ENCODE measurements at regions not wholly inside any gene's neighbourhood (a gene's known extent, or its start where the extent isn't known, plus 50 kb on each side); places are given as distances from the start of the nearest gene placed in this dataset.
A peak's percentile ranks its signal among the peaks of the same experiment; 100 is the strongest.

GRCh38 chr13:31044364-31045285 lies 112.2 kb downstream of the TEX26 start:
- Mint-ChIP-seq H3K27ac (ENCODE audit: unreplicated experiment) (peak overlapping the region; percentile 49), H3K9me3 (ENCODE audit: low read depth) (peaks cover 1% of the 10 kb centered on the region)

GRCh38 chr13:31043957-31044356 lies 111.5 kb downstream of the TEX26 start:
- no peak for DNase-seq (ENCODE audit: low spot score)
- no peak for TF ChIP-seq CTCF (IDR thresholded peaks at IDR 0.05)
- Mint-ChIP-seq H3K27me3 (ENCODE audit: low read depth) (no peaks in the 10 kb centered on the region), H3K27ac (ENCODE audit: unreplicated experiment) (no peak overlapping the region), H3K4me1 (ENCODE audit: low read depth) (peaks cover 19% of the 10 kb centered on the region), H3K4me3 (ENCODE audit: unreplicated experiment) (no peak overlapping the region), H3K9me3 (ENCODE audit: low read depth) (peaks cover 5% of the 10 kb centered on the region), H3K36me3 (ENCODE audit: low read depth) (no peaks in the 10 kb centered on the region)

More at GRCh38 chr13:31044364-31045285, 112.2 kb downstream of the TEX26 start:
- H3K4me3 Mint-ChIP-seq (ENCODE audit: unreplicated experiment) = no peak overlapping the region
- peak; percentile 88 for TF ChIP-seq CTCF (IDR thresholded peaks at IDR 0.05)
- peaks cover 14% of the 10 kb centered on the region for H3K4me1 Mint-ChIP-seq (ENCODE audit: low read depth)
- no peaks in the 10 kb centered on the region for H3K36me3 Mint-ChIP-seq (ENCODE audit: low read depth)
- DNase-seq (ENCODE audit: low spot score) = no peak
- no peaks in the 10 kb centered on the region for H3K27me3 Mint-ChIP-seq (ENCODE audit: low read depth)

- no peak for TF ChIP-seq CTCF (IDR thresholded peaks at IDR 0.05)
- DNase-seq (ENCODE audit: low spot score) = no peak
- Mint-ChIP-seq H3K9me3 (ENCODE audit: low read depth) (peaks cover 5% of the 10 kb centered on the region), H3K27me3 (ENCODE audit: low read depth) (no peaks in the 10 kb centered on the region), H3K36me3 (ENCODE audit: low read depth) (no peaks in the 10 kb centered on the region), H3K4me3 (ENCODE audit: unreplicated experiment) (no peak overlapping the region), H3K27ac (ENCODE audit: unreplicated experiment) (no peak overlapping the region), H3K4me1 (ENCODE audit: low read depth) (peaks cover 22% of the 10 kb centered on the region)
Observed at GRCh38 chr13:31042481-31043165, 110.2 kb downstream of the TEX26 start.

GRCh38 chr13:31042049-31042448 lies 109.6 kb downstream of the TEX26 start:
- Mint-ChIP-seq H3K27me3 (ENCODE audit: low read depth) (no peaks in the 10 kb centered on the region), H3K9me3 (ENCODE audit: low read depth) (peaks cover 5% of the 10 kb centered on the region)
- TF ChIP-seq CTCF (IDR thresholded peaks at IDR 0.05) = no peak

GRCh38 chr13:31038834-31039552 lies 106.5 kb downstream of the TEX26 start:
- Mint-ChIP-seq H3K27ac (ENCODE audit: unreplicated experiment) (peak overlapping the region; percentile 0), H3K4me1 (ENCODE audit: low read depth) (peaks cover 14% of the 10 kb centered on the region), H3K4me3 (ENCODE audit: unreplicated experiment) (no peak overlapping the region), H3K9me3 (ENCODE audit: low read depth) (peaks cover 5% of the 10 kb centered on the region), H3K27me3 (ENCODE audit: low read depth) (peaks cover 8% of the 10 kb centered on the region), H3K36me3 (ENCODE audit: low read depth) (peaks cover 2% of the 10 kb centered on the region)
- DNase-seq (ENCODE audit: low spot score) = no peak
- no peak for TF ChIP-seq CTCF (IDR thresholded peaks at IDR 0.05)

More at GRCh38 chr13:31042049-31042448, 109.6 kb downstream of the TEX26 start:
- Mint-ChIP-seq H3K4me3 (ENCODE audit: unreplicated experiment) (no peak overlapping the region), H3K4me1 (ENCODE audit: low read depth) (peaks cover 22% of the 10 kb centered on the region), H3K27ac (ENCODE audit: unreplicated experiment) (no peak overlapping the region), H3K36me3 (ENCODE audit: low read depth) (no peaks in the 10 kb centered on the region)
- no peak for DNase-seq (ENCODE audit: low spot score)
